IMR-90 (cell line): ENCODE measurements at regions not wholly inside any gene's neighbourhood (a gene's known extent, or its start where the extent isn't known, plus 50 kb on each side); places are given as distances from the start of the nearest gene placed in this dataset.

Experiments used
- ATAC-seq: fragments of 200-7000 bp; cut with Tn5 transposase; 2 replicates; pipeline ENCODE4 v1.9.1; 2020; ENCODE audit warnings: low read depth, mild to moderate bottlenecking, moderate library complexity
- BruUV-seq: library from RNA; stranded (reverse); fragments of 400-500 nt; replicated peaks from 2 replicates; lab custom pipeline; 2021; lab: Mats Ljungman, UMichigan
- CTCF ChIA-PET: fragments of 300-600 bp; formaldehyde crosslinking; extraction: SDS; loops from one replicate; lab custom pipeline; 2021; ENCODE audit warnings: antibody characterized with exemption; lab: Yijun Ruan, JAX
- POLR2A ChIA-PET: fragments of 300-600 bp; sonication (Branson Sonifier 250); formaldehyde crosslinking; loops from one replicate; lab custom pipeline; 2022; ENCODE audit warnings: antibody characterized with exemption; ENCODE audit not compliant: unreplicated experiment; lab: Charles Lee
- DNase-seq: peaks from one replicate; pipeline ENCODE4 v3.0.0; 2013
- H2AFZ ChIP-seq: replicated peaks from 2 replicates; pipeline ENCODE3; 2013; ENCODE audit warnings: low read length, mild to moderate bottlenecking; ENCODE audit not compliant: poor library complexity
- H2AK5ac ChIP-seq: 2 replicates; pipeline ENCODE4 v1.6.1; 2013; ENCODE audit warnings: low read depth, low read length, inconsistent platforms
- H2AK9ac ChIP-seq: replicated peaks from 2 replicates; pipeline ENCODE3; 2013; ENCODE audit warnings: mild to moderate bottlenecking, low read depth, low read length, moderate library complexity; ENCODE audit not compliant: poor library complexity
- H2BK120ac ChIP-seq: 2 replicates; pipeline ENCODE4 v1.6.1; 2013; ENCODE audit warnings: low read depth, low read length, inconsistent platforms
- H2BK15ac ChIP-seq: 3 replicates; pipeline ENCODE4 v1.6.1; 2013; ENCODE audit warnings: low read depth, low read length, inconsistent platforms
- H2BK20ac ChIP-seq: 2 replicates; pipeline ENCODE4 v1.6.1; 2013; ENCODE audit warnings: low read depth, mild to moderate bottlenecking, inconsistent platforms, low read length, moderate library complexity
- H2BK5ac ChIP-seq: 2 replicates; pipeline ENCODE4 v1.6.1; 2013; ENCODE audit warnings: mild to moderate bottlenecking, low read depth, low read length, inconsistent platforms; ENCODE audit not compliant: poor library complexity, severe bottlenecking
- H3K14ac ChIP-seq: replicated peaks from 2 replicates; pipeline ENCODE4 v1.6.1; 2013; ENCODE audit warnings: low read depth, low read length, inconsistent platforms
- H3K18ac ChIP-seq: 2 replicates; pipeline ENCODE4 v1.6.1; 2013; ENCODE audit warnings: low read depth, low read length, control low read depth
- H3K23ac ChIP-seq: 2 replicates; pipeline ENCODE4 v1.6.1; 2013; ENCODE audit warnings: low read depth, low read length, inconsistent platforms
- H3K27ac ChIP-seq: 2 replicates; pipeline ENCODE4 v1.5.1; 2013; ENCODE audit warnings: mild to moderate bottlenecking, control low read depth, low read length; ENCODE audit not compliant: insufficient read depth
- H3K27me3 ChIP-seq: 2 replicates; pipeline ENCODE4 v1.6.1; 2013; ENCODE audit warnings: low read length; ENCODE audit not compliant: control insufficient read depth, insufficient read depth
- H3K36me3 ChIP-seq: 2 replicates; pipeline ENCODE4 v1.6.1; 2013; ENCODE audit warnings: low read length, mixed read lengths; ENCODE audit not compliant: control insufficient read depth, insufficient read depth
- H3K4ac ChIP-seq: 2 replicates; pipeline ENCODE4 v1.6.1; 2013; ENCODE audit warnings: low read depth, low read length, inconsistent platforms
- H3K4me1 ChIP-seq: 2 replicates; pipeline ENCODE4 v1.6.1; 2013; ENCODE audit warnings: low read length, mixed read lengths; ENCODE audit not compliant: control insufficient read depth, insufficient read depth
- H3K4me2 ChIP-seq: 2 replicates; pipeline ENCODE4 v1.6.1; 2013; ENCODE audit warnings: low read depth, mild to moderate bottlenecking, control low read depth, low read length, moderate library complexity
- H3K4me3 ChIP-seq: 2 replicates; pipeline ENCODE4 v1.5.1; 2013; ENCODE audit warnings: low read depth, mild to moderate bottlenecking, control low read depth, low read length, moderate library complexity; ENCODE audit not compliant: insufficient read depth
- H3K56ac ChIP-seq: 2 replicates; pipeline ENCODE4 v1.6.1; 2013; ENCODE audit warnings: low read length, inconsistent platforms; ENCODE audit not compliant: insufficient read depth; ENCODE audit errors: extremely low read depth
- H3K79me1 ChIP-seq, 2 experiments: 2 replicates each; pipeline ENCODE4 v1.6.1; 2013; ENCODE audit warnings: low read length in 2 of 2, inconsistent platforms in 1 of 2, low read depth in 1 of 2
- H3K9ac ChIP-seq: 2 replicates; pipeline ENCODE4 v1.6.1; 2013; ENCODE audit warnings: low read depth, low read length, control low read depth
- H3K9me1 ChIP-seq: 2 replicates; pipeline ENCODE4 v1.6.1; 2013; ENCODE audit warnings: low read length, inconsistent platforms; ENCODE audit not compliant: insufficient read depth
- H3K9me3 ChIP-seq: 2 replicates; pipeline ENCODE4 v1.6.1; 2013; ENCODE audit warnings: low read length; ENCODE audit not compliant: control insufficient read depth, insufficient read depth
- H4K20me1 ChIP-seq: 2 replicates; pipeline ENCODE4 v1.6.1; 2013; ENCODE audit warnings: low read length, inconsistent platforms; ENCODE audit not compliant: insufficient read depth
- H4K5ac ChIP-seq: 2 replicates; pipeline ENCODE4 v1.6.1; 2013; ENCODE audit warnings: mild to moderate bottlenecking, low read depth, low read length, control low read depth
- H4K8ac ChIP-seq, 2 experiments: 2 replicates each; pipeline ENCODE4 v1.6.1; 2013; ENCODE audit warnings: low read depth in 2 of 2, low read length in 2 of 2, control low read depth in 1 of 2, inconsistent platforms in 1 of 2
- H4K91ac ChIP-seq: 2 replicates; pipeline ENCODE4 v1.6.1; 2013; ENCODE audit warnings: low read depth, low read length, inconsistent platforms; ENCODE audit not compliant: insufficient read depth
- CHD1 ChIP-seq: IDR thresholded peaks from 2 replicates; pipeline ENCODE4 v1.6.1; 2012; ENCODE audit warnings: low read depth, low read length, improper control_type of control experiment
- RAD21 ChIP-seq: IDR thresholded peaks from 2 replicates; pipeline ENCODE4 v1.6.1; 2012; ENCODE audit warnings: low read length, improper control_type of control experiment
- RCOR1 ChIP-seq: IDR thresholded peaks from 2 replicates; pipeline ENCODE4 v1.6.1; 2012; ENCODE audit warnings: mild to moderate bottlenecking, low read length, improper control_type of control experiment; ENCODE audit not compliant: insufficient replicate concordance
- WGBS, 2 experiments: methylation state at CpG; one replicate each; pipeline versions ENCODE4 v1.1.5 to v1.1.7; 2013; ENCODE audit warnings: missing lambda C conversion rate in 2 of 2; ENCODE audit not compliant: insufficient read length in 1 of 2; ENCODE audit errors: extremely low coverage in 2 of 2; 5-methylcytosine and 5-hydroxymethylcytosine counted together
- dilution Hi-C: fragments of 300-500 bp; cut with HindIII; formaldehyde crosslinking; loops from one replicate; pipeline ENCODE4 v1.14.3; 2018; ENCODE audit warnings: low sequenced_read_pairs; ENCODE audit not compliant: unreplicated experiment
- in situ Hi-C: fragments of 300-500 bp; cut with MboI; formaldehyde crosslinking; loops from 3 replicates; pipeline ENCODE4 v1.14.3; 2019; ENCODE audit warnings: low sequenced_read_pairs, inconsistent platforms, mixed read lengths
- intact Hi-C: fragments of 100-400 bp; cut with micrococcal nuclease; formaldehyde crosslinking; loops from 2 replicates; pipeline ENCODE4 v1.10.0; 2022

DNA sequence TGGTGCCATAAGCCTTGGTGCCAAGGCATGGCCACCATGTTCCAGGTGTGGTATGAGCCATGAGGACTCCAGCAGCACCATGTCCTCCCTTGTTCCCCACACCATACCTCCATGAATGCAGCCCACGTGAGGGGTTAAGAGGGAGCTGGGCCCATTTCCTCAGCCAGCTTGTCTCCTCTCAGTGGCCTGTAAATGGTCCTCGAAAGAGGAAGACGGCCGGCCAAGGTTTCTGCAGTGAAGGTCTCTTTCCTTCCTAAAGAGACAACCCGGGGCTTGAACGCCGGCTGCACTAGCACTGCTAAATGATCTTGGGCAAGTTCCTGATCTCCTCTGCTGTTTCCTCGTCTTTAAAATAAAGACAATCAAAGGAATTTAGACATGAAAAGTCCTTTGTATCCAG is 154.0 kb downstream of the BMP7 start:
- dilution Hi-C loops: no loop called here
- 88% methylated on average over 3 of the region's 8 CpGs; no CpG with 5 or more reads in 1 of the 2 experiments for WGBS, 2 experiments

More for the DNA sequence above, 154.0 kb downstream of the BMP7 start:
- no peak overlapping the region for H2BK20ac ChIP-seq
- ChIA-PET CTCF (no interaction called here), POLR2A (no interaction called here)
- no peak overlapping the region for H3K4me3 ChIP-seq
- H2BK5ac ChIP-seq: no peak overlapping the region
- no peak overlapping the region for H3K14ac ChIP-seq
- peaks cover 21% of the 10 kb centered on the region for H3K9me3 ChIP-seq
- BruUV-seq: no TSS peak
- H3K36me3 ChIP-seq: no peaks in the 10 kb centered on the region
- H4K91ac ChIP-seq: no peak overlapping the region
- no peak overlapping the region for H4K5ac ChIP-seq
- ATAC-seq: no peak
- no peak overlapping the region for H2AK5ac ChIP-seq
- H3K79me1 ChIP-seq: no peaks in the 10 kb centered on the region
- no peak overlapping the region for H2AFZ ChIP-seq
- no peak overlapping the region for H3K27ac ChIP-seq
- no peak overlapping the region for H3K18ac ChIP-seq
- H3K23ac ChIP-seq: no peak overlapping the region
- H3K9ac ChIP-seq: no peak overlapping the region
- H2AK9ac ChIP-seq: no peak overlapping the region
- no peak overlapping the region for H3K4ac ChIP-seq
- H2BK120ac ChIP-seq: no peak overlapping the region
- no peak overlapping the region for H3K4me2 ChIP-seq
- no peak for DNase-seq
- no peaks in the 10 kb centered on the region for H4K20me1 ChIP-seq
- no peaks in the 10 kb centered on the region for H3K27me3 ChIP-seq
- H4K8ac ChIP-seq: no peak overlapping the region
- in situ Hi-C loops: no loop called here
- TF ChIP-seq RAD21 (no peak), RCOR1 (no peak), CHD1 (no peak)
- H2BK15ac ChIP-seq: no peak overlapping the region
- no peaks in the 10 kb centered on the region for H3K4me1 ChIP-seq
- intact Hi-C loops: no loop called here
- no peak overlapping the region for H3K56ac ChIP-seq
- H3K9me1 ChIP-seq: no peaks in the 10 kb centered on the region
